Activated T-helper 1 cell treated with anti-CD3 and anti-CD28 coated beads, Interleukin-2, amount 50 U/mL, for 16 hours (primary cell): ENCODE measurements at regions not wholly inside any gene's neighbourhood (a gene's known extent, or its start where the extent isn't known, plus 50 kb on each side); places are given as distances from the start of the nearest gene placed in this dataset.

Source experiments
- DNase-seq, 2 donors: peaks; one replicate each; pipeline ENCODE4 v3.0.0-alpha.2; 2020; ENCODE audit warnings: low read depth in 1 of 2, low spot score in 1 of 2

DNA sequence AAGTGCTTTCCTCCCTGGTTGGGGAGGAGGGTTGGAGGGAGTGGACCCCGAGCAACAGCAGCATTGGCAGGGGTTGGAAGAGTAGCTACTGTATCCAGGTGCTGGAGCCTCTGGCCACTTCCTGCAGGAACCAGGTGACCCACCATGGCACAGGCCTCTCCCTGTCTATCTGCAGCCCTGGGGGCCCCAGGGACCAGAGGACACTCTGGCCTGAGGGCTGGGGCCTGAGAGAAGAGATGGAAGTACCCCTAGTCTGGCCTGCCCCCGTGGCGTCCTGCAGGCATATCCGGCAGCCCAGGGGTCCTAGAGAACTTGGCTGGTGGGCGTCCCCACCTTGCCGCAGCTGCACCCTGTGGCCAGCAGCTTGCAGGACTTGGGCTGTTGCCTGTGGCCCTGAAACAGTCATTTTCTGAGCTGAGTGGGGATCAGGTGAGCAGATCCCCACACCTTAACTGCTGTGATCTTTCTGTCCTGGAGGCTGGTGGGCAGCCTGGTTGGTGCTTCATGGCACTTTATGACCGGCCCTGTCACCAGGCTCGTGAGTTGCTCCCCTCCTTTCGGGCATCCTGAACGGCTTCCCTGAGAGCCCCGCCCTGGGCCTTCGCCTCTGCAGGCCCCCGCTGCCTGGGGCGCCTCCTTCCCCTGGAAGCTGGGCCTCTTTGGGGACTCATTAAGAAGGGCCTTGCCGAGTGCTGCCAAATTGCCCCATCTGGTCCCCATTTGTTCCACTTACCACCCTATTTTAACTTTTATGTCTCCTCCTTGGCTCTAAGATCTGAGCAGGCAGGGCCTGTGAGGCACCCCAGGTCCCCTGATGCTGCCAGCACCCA is 298.6 kb downstream of the SEC14L1 start:
- DNase-seq = no peak

DNA sequence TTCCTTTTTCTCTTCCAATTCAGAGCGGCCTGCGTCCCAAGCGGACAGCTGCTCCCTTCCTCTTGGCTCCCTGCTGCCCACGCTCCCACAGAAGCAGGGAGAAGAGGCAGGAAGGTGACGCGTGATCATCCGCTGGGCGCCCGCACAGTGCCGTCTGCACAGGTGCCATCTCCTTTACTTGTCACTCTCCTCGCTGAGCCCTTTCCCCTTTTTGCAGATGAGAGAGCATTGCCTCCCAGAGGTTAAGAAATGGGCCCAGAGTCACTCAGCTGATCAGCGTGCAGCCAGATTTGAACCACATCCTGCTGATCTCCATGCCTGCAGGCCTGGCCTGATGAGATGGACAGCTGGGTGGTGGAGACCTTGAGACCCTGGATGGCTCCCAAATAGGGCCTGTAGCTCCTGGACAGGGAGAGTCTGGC is 299.8 kb downstream of the SEC14L1 start:
- no peak for DNase-seq

DNA sequence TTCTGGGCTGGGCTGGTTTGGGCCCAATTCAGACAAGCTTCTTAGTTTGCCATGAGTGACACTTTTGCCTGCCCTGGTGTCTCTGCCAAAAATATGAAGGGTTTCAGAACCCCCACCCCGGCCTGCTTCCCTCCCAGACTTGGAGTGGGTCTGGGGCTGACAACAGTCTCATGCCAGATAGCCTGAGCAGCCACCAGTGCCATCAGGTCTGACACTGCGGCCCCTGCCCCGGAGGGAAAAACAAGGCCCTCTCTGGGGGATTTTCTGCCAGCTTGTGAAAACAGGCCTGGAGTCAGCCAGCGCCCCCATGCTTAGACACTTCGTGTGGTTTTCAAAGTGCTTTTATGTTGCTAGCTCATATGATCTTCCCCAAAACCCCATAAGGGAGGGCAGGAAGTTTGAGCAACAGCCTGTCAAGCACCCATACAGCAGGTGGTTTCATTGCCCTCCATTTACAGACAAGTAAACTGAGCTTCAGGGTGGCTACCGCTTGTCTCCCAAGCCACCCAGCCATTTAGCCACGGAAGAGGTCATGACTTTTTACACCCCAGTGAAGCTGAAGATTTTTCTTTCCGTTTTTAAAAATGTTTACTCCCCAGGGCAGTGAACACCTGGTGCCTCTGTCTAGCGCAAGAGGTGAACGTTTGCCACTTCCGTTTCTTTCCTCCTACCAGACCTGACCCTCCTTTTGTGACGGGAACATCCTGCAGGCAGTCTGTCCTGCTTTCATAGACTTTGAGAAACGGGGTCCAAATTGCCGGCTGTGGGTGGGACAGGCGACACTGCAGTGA is 300.6 kb downstream of the SEC14L1 start:
- DNase-seq = peak; percentile 56 to 70

DNA sequence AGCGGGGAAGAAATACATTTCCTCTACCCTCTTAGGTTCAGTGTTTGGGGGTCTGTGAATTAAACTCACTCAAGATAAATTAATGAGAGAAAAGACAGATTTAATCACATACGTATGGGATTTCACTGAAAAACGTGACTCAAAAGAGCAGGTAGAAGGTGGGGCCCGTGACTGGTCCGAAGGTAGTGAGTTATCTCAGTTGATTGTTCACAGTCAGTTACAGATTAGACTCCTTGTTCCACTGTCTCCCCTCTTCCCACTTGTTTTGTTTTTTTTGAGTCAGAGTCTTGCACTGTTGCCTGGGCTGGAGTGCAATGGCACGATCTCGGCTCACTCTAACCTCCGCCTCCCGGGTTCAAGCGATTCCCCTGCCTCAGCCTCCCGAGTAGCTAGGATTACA is 301.2 kb downstream of the SEC14L1 start:
- DNase-seq = no peak

DNA sequence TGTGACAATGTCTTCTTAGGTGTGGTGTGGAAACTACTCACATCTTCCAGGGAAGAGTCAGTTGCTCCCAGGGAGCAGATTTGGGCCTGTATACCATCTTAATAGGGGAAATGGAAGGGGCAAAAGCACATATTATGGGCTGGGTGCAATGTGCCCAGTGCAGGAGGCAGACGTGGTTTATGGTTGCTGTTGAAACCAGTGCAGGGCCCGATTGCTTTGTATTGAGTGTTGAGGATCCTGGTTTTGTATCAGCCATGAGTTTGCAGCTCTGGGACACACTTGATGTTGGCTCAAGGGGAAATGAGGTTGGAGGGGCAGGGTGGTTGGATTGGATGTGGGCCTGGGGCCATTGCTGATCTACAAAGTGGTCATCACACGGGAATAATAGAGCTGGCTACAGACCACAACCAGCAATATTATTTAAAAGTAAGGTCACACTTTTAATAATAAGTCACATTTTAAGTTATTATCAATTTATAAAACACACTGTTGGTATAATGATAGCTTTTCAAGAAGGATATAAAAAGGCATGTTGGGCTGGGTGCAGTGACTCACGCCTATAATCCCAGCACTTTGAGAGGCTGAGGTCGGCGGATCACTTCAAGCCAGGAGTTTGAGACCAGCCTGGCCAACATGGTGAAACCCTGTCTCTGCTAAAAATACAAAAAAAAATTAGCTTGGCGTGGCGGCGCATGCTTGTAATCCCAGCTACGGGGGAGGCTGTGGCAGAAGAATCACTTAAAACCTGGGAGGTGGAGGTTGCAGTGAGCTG is 302.4 kb downstream of the SEC14L1 start:
- no peak for DNase-seq

DNA sequence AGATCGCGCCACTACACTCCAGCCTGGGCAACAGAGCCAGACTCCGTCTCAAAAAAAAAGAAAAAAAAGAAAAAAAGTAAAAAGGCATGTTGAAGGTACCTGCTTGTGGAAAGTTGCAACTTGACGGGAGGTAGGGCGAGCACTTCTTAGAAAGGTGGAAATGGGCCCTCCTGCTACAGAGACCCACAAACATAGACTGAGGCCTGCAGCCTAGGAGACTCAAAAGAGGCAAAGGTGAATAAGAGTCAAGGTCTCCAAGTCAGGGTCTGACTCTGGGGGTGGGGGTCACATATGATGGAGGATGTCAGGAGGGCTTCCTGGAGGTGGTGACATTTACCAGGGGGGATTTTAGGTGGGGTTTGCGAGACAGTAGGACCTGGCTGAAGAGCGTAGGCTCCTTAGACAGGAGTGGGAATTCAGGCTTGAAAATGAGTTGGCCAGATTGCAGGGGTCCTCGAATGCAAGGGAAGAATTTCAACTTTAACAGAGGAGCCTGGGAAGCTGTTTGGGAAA is 303.0 kb downstream of the SEC14L1 start:
- no peak for DNase-seq

DNA sequence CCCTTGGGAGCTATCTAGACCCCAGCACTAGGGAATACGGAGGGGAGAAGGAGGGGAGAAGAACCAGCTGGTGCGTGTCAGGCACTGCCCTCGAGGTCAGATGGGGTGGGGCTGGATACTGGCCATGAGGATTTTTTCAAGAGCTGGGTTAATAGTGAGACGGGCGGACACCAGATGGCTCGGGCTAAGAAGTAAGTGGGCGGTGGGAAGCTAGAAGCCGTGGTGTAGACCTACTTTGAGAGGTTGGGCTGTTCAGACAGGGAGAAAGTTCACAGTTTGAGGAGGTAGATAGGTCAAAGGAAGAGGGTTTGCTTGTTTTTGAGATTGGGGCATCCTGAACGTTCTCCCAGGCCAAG is 303.8 kb downstream of the SEC14L1 start:
- no peak for DNase-seq

DNA sequence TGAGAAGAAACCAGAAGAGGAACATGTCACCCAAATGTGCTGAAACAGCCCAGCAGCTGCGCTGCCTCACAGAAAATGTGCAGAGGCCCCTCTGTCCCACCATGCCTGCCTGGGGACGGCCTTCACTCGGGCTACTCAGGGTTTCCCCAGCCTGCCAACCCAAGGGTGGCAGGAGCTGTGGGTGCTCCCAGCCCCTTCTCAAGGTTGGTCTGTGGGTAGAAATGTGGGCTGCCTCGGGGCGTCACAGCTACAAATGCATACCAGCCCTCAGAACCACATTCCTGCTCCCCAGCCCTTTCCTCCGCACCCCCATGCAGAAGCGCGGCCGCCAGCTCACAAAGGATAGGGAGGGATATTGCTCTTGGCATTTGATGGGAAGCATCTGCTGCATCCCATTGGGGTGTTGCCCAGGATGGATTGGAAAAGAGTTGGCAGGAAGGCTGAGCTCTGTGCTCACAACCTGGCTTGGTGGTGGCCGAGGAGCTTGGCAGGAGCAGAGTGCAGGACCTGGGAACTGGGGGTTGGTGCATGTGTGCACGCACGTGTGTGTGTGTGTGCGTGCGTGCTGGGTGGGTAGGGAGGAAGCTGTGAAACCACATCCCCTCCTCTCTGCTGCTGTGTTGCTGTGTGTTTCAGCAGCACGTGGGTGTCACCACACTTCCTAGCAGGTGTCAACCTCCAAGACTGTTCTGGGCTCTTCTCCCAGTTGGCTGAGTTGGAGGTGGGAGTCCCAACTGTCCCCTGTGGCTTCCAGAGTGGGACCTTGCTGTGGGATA is 304.4 kb downstream of the SEC14L1 start:
- peak; percentile 63 to 68 for DNase-seq

DNA sequence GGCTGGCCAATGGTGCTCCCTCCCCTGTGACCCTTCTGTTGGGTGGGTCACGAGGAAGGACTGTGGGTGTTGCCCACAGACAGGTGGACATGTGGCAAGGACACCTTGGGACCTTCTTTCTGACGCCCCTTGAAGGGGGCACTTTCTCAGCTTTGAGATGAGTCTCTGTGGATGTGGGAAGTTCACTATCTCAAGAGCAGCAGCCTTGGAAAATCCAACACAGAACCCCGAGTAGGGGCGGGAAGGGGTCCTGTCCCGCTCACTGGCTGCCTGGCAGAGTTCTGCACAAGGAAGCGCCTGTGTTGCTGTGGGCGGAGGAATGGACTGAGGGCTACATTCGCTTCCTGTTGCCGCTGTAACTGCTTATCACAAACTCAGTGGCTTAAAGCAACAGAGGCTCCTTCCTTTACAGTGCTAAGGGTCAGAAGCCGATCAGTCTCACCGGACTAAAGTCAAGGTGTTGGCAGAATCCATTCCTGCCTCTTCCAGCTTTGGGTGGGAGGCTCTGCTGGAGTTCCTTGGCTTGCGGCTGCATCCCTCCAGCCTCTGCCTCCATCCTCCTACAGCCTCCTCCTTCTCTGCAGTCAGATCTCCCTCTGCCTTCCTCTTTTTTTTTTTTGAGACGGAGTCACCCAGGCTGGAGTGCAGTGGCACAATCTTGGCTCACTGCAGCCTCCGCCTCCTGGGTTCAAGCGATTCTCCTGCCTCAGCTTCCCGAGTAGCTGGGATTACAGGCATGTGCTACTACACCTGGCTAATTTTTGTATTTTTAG is 305.2 kb downstream of the SEC14L1 start:
- no peak for DNase-seq

DNA sequence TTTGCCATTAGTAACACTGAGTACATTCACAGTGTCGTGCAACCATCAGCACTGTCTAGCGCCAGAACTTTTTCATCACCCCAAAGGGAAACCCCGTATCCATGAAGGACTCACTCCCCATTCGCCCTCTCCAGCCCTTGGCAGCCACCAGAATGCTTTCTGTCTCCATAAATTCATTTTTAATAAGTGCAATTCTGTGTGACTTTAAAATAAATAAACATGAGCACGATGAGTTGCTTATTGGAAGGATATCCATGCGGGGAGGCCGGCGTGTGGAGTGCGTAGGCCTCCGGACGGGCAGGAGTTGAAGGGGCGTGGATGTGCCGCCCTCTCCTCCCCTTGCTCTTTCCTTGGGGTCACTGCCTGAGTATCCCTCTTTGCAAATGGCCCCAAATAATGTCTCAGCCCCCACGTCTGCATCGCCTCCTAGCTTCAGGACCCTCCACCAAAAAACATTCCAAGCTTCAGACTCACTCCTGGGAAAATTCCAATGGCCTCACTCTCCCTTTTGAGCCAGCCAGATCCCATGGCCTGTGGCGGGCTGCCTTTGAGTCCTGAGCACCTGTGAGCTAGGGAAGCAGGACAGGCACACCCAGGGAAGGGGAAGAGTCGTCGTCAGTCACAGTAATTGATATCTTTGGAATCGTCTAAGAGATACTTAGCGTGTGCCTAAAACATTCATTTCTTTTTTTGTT is 306.3 kb downstream of the SEC14L1 start:
- no peak for DNase-seq

DNA sequence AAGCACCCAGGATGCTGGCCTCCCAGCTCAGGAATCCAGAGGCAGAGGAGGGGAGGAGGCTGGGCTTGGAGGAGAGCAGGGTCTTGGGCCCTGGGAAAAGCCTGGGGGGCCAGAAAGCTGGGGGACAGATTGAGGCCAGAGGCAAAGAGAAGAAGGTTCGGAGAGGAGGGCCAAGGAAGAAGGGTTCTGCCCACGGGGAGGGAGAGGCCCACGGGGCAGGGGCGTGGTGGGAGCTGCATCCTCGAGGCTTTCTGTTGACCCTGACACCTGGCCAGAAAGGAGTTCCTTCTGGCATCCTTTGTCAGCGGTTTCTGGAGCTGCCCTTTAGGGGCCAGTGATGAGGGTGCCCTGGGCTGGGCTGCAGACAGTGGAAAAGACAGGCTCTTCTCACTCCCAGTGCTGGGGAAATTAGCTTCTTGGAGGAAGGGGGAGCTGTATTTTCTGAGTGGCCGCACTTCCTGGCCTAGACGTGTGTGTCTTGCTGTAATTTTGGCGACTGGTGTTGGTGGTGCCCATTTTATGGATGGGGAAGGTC is 308.7 kb downstream of the SEC14L1 start:
- no peak for DNase-seq

DNA sequence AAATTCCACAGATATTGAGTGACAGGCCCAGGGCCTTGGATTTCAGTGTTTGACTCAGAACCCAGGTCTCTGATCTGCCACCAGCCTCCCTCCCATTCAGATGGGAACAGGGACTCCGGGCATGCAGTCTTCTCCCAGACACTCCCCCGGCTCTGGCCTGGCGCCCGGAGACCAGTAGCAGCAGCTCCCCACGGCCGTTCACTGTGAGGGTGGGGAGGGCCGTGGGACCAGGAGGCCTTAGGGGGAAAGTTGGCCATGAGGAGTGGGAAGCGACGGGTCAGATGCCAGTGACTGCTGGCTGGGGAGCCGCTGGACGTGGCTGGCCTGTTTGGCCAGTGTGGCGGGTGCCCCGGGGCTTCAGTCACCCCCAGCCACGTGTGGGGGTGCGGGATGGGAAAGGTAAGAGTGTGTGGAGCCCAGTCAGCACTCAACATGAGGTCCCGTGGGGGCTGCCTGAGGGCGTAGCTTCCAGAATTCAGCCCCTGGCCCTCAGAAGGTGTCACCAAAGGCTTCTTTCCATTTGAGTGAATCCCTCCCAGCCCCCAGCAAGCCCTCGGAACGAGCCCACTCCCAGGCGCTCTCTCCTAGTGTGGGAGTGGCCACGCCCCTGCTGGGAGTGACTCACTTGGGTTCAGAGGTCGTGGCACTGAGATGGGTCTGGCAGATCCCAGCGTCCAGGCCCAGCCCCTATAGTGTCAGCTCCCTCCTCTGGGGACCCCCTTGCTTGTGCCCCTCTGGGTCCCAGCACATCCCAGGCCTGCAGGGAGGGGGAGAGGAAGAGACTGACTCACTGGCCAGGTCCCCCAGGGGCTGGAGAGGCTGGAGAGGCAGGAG is 309.4 kb downstream of the SEC14L1 start:
- DNase-seq = peak in 1 of 2 donors; percentile 53

DNA sequence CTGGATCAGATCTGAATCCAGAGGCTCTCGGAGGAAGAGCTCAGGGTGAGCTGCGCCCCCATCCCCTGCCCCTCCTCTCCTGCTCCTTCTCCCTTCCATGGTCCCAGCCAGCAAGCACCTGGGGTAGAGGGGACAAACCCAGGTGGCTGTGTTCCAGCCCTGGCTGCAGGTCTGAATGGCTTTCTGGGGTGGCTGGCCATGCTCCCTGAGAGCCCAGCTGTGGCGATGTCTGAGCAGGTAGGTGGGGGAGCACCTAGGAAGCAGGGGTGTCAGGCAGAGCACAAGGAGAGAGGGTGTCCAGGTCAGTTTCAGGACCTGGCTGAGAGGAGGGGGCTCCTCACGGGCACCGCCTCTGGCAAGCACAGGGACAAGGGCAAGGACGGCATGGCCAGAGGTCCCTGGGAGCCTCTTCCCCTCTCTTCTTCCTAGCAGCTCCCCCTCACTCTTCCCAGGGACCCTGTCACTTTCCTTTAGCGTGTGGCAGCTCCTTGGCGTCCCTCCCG is 310.0 kb downstream of the SEC14L1 start:
- no peak for DNase-seq

DNA sequence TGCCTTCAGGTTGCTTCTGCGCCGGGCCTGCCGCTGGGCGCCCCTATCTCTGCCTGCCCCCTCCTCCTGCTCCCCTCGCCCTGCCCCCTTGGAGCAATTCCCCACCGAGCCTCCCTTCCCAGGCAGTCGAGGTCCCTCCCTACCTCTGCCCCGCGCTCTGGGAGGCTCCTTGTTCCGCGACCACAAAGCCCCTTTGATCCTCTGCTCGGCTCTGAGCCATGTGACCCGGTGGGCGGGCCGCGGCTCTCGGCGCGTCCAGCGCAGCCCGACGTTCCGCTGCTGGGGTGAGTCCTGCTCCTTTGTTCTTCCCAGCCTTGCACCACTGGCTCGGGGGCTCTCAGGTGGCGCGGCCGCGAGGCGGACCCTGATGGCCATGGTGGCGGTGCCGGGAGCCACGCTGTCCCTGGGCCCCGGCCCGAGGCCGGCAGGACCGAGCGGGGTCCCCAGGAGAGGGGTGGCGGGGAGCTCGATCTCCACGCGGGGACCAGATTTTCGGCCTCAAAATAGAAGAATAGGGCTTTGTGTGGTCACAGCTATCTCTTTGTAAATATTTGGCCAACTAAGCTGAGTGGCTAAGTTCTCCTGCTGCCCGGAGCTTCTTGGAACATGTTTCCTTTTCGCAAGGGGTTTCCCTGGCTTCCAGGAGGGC is 310.6 kb downstream of the SEC14L1 start:
- DNase-seq = peak; percentile 59 to 62

DNA sequence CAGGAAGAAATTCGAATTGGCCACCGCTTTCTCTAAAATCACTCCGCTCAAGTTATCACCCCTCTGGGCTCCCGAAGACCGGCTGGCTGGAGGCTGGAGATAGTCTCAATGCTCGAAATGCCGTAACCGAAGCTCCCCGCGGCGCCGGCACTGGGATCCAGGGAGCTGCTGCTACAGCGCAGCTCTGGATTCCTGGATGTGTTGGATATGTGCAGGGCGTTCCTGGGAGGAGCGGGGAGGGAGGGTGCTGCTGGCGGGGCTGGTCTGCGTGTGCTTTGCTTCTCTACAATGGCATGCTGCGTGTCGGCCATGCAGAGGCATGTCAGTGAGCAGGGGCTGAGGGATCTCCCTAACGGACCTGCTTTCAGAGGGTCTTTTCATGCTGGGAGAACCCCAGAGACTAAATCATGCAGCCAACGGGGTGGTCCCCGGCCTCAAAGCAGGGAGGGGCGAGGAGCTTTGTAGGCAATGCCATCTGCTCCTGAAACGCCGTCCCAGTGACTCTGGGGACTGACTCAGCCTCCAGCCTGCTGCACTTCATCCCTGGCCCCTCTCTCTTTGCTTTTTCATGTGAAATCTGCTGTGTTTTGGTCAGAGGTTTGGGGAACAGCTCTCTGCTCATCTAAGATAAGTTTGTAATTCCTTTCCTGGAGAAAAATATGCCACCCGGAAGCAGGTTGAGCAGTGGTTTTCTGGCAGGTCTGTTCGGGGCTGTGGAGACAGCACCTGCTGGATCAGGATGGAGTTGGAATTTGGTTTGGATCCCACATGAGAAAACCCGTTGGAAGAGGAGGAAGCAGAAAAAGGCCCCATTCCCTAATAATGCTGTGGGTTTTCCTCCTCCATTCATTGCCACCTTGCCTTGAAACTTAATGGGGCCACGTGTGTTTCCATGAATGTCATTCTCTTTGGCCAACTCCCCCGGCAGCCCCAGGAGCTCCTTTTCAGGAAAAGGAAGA is 311.4 kb downstream of the SEC14L1 start:
- DNase-seq = no peak

DNA sequence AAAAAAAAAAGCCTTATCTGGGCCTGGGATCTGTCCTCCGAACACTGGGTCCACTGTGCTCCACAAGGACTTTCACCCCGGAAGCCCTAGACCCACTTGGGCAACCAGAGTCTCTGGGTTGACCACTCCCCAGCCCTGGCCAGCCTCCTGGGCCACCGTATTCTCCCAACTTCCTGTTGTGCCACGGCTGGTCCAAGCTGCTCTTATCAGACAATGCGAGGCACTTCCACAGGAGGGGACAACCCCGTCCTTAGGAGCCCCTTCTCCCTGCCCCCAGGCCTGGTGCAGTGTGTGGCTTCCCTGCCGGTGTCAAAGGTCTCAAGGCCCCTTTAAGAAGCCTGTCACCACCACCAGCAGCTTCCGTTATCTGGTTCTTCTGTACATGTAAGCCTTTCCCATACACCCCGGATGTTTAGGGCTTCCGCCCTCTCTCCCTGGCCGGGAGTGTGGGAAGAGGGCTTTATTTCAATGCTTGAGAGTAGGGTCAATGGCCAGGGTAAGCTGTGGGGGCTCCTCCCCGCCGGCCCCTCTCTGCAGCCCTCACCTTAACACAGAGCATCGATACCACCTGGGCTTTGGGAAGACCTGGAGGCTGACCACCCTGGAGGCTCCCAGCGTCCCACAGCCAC is 313.0 kb downstream of the SEC14L1 start:
- DNase-seq = no peak
